ENCODE measurements at regions not wholly inside any gene's neighbourhood (a gene's known extent, or its start where the extent isn't known, plus 50 kb on each side); places are given as distances from the start of the nearest gene placed in this dataset.

DNA sequence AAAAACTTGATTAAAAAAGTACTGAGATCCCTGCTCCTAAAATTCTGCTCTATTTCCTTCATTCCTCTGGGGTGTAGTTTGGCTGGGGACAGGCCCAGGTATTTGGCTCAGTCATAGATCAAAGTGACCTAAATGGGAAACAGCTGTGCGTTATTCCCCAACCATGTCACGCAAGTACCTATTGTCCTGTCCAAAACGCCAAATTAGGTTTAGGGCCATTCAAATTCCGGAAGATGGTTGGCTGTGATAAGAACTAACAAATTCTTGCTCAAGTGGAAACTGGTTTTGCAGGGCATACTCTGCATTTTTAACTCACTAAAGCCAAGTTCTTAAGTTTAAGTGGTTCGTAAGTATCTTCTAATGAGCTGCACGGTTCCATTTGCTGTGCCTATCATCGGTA, 147.6 kb upstream of the TMEM170B start:
- Mint-ChIP-seq H3K27me3 (ENCODE audit: low read depth in 3 of 3) (peaks cover 0 to 1% (median 0%) of the 10 kb centered on the region in 3 donors), H3K4me3 (no peak overlapping the region), H3K9me3 (peaks cover 0 to 2% (median 0%) of the 10 kb centered on the region in 7 donors), H3K27ac (no peak overlapping the region), H3K4me1 (peaks cover 36% of the 10 kb centered on the region), H3K36me3 (no peaks in the 10 kb centered on the region)
- H3K9ac ChIP-seq (ENCODE audit: insufficient read depth, low read length, poor library complexity, severe bottlenecking): no peak overlapping the region
- WGBS (ENCODE audit: insufficient coverage): 50% methylated on average over 2 of the region's 7 CpGs
- no peak overlapping the region for H2AFZ ChIP-seq (ENCODE audit: insufficient read depth, low read depth, low read length, poor library complexity, severe bottlenecking)
- no peaks in the 10 kb centered on the region for H3K79me2 ChIP-seq (ENCODE audit: insufficient read depth, low read length)
- H3K27me3 ChIP-seq (ENCODE audit: control insufficient read depth in 2 of 2, insufficient read depth in 2 of 2, low read length in 2 of 2): no peaks in the 10 kb centered on the region
- intact Hi-C loops (cut with micrococcal nuclease): no loop called here
- no peaks in the 10 kb centered on the region for H4K20me1 ChIP-seq (ENCODE audit: insufficient read depth, low read length)
- no peak overlapping the region for H3K27ac ChIP-seq (ENCODE audit: low read depth in 1 of 2, low read length in 2 of 2)
- no peak overlapping the region for H3K4me2 ChIP-seq (replicated peaks; ENCODE audit: extremely low read depth, low read length, poor library complexity, severe bottlenecking)
- DNase-seq: no peak
- H3K9me3 ChIP-seq (replicated peaks in 1 of 2; ENCODE audit: control insufficient read depth in 1 of 2, insufficient read depth in 1 of 2, low read length in 2 of 2): peaks cover 3 to 5% of the 10 kb centered on the region in 2 donors
- H3K4me3 ChIP-seq (replicated peaks in 1 of 3; ENCODE audit: low read depth in 2 of 3, low read length in 3 of 3): no peak overlapping the region
- H3K4me1 ChIP-seq (ENCODE audit: control insufficient read depth in 1 of 2, insufficient read depth in 2 of 2, low read length in 2 of 2): peaks cover 42 to 55% of the 10 kb centered on the region in 2 donors
- no peaks in the 10 kb centered on the region for H3K36me3 ChIP-seq (replicated peaks in 1 of 2; ENCODE audit: control insufficient read depth in 1 of 2, insufficient read depth in 2 of 2, low read length in 2 of 2)
- TF ChIP-seq, protein P1, sequence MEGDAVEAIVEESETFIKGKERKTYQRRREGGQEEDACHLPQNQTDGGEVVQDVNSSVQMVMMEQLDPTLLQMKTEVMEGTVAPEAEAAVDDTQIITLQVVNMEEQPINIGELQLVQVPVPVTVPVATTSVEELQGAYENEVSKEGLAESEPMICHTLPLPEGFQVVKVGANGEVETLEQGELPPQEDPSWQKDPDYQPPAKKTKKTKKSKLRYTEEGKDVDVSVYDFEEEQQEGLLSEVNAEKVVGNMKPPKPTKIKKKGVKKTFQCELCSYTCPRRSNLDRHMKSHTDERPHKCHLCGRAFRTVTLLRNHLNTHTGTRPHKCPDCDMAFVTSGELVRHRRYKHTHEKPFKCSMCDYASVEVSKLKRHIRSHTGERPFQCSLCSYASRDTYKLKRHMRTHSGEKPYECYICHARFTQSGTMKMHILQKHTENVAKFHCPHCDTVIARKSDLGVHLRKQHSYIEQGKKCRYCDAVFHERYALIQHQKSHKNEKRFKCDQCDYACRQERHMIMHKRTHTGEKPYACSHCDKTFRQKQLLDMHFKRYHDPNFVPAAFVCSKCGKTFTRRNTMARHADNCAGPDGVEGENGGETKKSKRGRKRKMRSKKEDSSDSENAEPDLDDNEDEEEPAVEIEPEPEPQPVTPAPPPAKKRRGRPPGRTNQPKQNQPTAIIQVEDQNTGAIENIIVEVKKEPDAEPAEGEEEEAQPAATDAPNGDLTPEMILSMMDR (IDR thresholded peaks at IDR 0.05): no peak

DNA sequence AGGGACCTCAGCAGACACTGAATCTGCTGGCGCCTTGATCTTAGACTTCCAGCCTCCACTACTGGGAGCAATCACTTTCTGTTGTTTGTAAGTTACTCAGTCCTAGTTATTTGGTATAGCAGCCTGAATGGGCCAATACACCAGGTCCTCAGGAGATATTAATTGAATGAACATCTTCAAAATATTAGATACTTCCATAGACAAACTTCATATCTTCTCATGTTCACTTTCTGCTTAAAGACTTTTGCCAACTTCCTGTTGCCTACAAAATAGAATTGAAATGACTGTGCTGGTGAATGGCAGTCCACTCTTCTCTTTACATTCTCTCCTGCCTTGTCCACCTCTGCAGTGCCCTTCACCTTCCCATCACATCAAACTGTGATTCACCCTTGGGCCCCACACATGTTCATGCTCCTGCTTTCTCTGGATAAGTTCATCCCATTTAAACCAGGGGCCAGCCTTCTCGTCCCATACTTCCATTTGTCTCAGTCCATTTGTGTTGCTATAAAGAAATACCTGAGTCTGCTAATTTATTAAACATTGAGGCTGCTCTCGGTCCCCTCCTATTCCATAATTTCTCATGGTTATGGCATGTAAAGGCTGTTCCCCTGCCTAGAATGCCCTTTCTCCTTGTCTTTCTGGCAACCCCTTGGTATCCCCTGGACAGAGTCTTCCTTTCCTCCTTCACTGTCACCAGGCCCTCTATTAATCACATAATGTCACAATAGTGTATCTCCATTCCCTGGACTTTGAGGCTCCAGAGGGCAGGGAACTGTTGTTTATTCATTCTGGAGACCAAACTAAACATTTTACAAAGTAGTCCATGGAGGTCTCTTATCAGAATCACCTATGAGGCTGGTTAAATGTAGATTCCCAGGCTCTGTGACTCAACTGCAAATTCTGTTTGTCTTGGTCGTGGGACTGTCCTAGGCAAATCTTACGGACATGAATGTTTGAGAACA, 148.3 kb upstream of the TMEM170B start:
- Histone ChIP-seq H3K4me1 (ENCODE audit: control insufficient read depth in 1 of 2, insufficient read depth in 2 of 2, low read length in 2 of 2) (peaks cover 38 to 52% of the 10 kb centered on the region in 2 donors), H3K9me3 (replicated peaks in 1 of 2; ENCODE audit: control insufficient read depth in 1 of 2, insufficient read depth in 1 of 2, low read length in 2 of 2) (peaks cover 3 to 5% of the 10 kb centered on the region in 2 donors), H3K36me3 (replicated peaks in 1 of 2; ENCODE audit: control insufficient read depth in 1 of 2, insufficient read depth in 2 of 2, low read length in 2 of 2) (no peaks in the 10 kb centered on the region), H3K79me2 (ENCODE audit: insufficient read depth, low read length) (no peaks in the 10 kb centered on the region), H3K9ac (ENCODE audit: insufficient read depth, low read length, poor library complexity, severe bottlenecking) (no peak overlapping the region), H3K4me2 (replicated peaks; ENCODE audit: extremely low read depth, low read length, poor library complexity, severe bottlenecking) (no peak overlapping the region), H4K20me1 (ENCODE audit: insufficient read depth, low read length) (no peaks in the 10 kb centered on the region), H3K27me3 (ENCODE audit: control insufficient read depth in 2 of 2, insufficient read depth in 2 of 2, low read length in 2 of 2) (no peaks in the 10 kb centered on the region), H3K27ac (ENCODE audit: low read depth in 1 of 2, low read length in 2 of 2) (no peak overlapping the region), H3K4me3 (replicated peaks in 1 of 3; ENCODE audit: low read depth in 2 of 3, low read length in 3 of 3) (no peak overlapping the region), H2AFZ (ENCODE audit: insufficient read depth, low read depth, low read length, poor library complexity, severe bottlenecking) (no peak overlapping the region)
- no peak overlapping the region for H3K27ac Mint-ChIP-seq
- H3K36me3 Mint-ChIP-seq: no peaks in the 10 kb centered on the region
- WGBS (ENCODE audit: insufficient coverage): no CpG with 5 or more reads among the region's 5 CpGs
- H3K27me3 Mint-ChIP-seq (ENCODE audit: low read depth in 3 of 3): peaks cover 0 to 1% (median 1%) of the 10 kb centered on the region in 3 donors
- H3K4me1 Mint-ChIP-seq: peaks cover 31% of the 10 kb centered on the region
- no peak overlapping the region for H3K4me3 Mint-ChIP-seq
- H3K9me3 Mint-ChIP-seq: peaks cover 0 to 2% (median 0%) of the 10 kb centered on the region in 7 donors
- no peak for DNase-seq
- intact Hi-C loops (cut with micrococcal nuclease): no loop called here
- TF ChIP-seq, protein P1 (IDR thresholded peaks at IDR 0.05): no peak
